ENCODE measurements at regions not wholly inside any gene's neighbourhood (a gene's known extent, or its start where the extent isn't known, plus 50 kb on each side); places are given as distances from the start of the nearest gene placed in this dataset.

- H3K27me3 ChIP-seq: no peaks in the 10 kb centered on the region
- H3K27ac ChIP-seq: no peak overlapping the region
- no peaks in the 10 kb centered on the region for H3K9me3 ChIP-seq
- no peaks in the 10 kb centered on the region for H3K36me3 ChIP-seq
- no peak for TF ChIP-seq CTCF (IDR thresholded peaks at IDR 0.05)
- intact Hi-C loops (cut with DNase I): no loop called here
- H3K4me1 ChIP-seq: no peaks in the 10 kb centered on the region
- FAIRE-seq (no peak), DNase-seq (no peak), ATAC-seq (peak in 1 of 4 donors; percentile 50)
- H3K4me3 ChIP-seq: no peak overlapping the region
- WGBS, 2 donors: 76 to 84% methylated on average over 2 of the region's 2 CpGs
These were observed 96.7 kb upstream of the COL5A2 start for GRCh38 chr2:189276277-189276676.

DNA sequence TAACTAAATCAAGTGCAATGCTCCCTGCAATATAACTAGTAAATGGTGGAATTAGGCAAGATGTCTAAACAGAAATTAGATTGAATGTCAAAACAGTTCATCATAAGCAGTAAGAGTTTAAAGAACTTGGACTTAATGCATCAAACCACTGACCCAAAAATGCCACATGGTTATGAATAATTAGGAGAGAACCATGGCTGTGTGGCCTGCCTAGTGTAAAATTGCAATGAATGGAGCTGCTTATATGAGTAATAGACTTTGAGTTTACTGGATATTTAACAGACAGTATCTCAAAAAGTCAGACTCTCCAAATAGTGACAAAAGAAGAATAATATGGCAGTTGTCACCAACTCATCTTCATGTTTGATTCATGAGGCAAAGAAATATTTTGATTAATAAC is 101.6 kb upstream of the COL5A2 start:
- no peak for TF ChIP-seq CTCF (IDR thresholded peaks at IDR 0.05)
- no peak for DNase-seq
- Histone ChIP-seq H3K27ac (no peak overlapping the region), H3K9me3 (no peaks in the 10 kb centered on the region), H3K27me3 (no peaks in the 10 kb centered on the region), H3K4me3 (no peak overlapping the region), H3K4me1 (no peaks in the 10 kb centered on the region), H3K36me3 (no peaks in the 10 kb centered on the region)
- intact Hi-C loops (cut with DNase I): no loop called here
- no peak for ATAC-seq
- FAIRE-seq: no peak

GRCh38 chr2:189285349-189285748 is 105.8 kb upstream of the COL5A2 start:
- H3K4me3 ChIP-seq: no peak overlapping the region
- H3K9me3 ChIP-seq: no peaks in the 10 kb centered on the region
- no peak for TF ChIP-seq CTCF (IDR thresholded peaks at IDR 0.05)
- WGBS, 2 donors: 29 to 33% methylated on average over 2 of the region's 2 CpGs
- peaks cover 0 to 4% (median 0%) of the 10 kb centered on the region in 3 donors for H3K4me1 ChIP-seq
- no peak overlapping the region for H3K27ac ChIP-seq
- DNase-seq (no peak), FAIRE-seq (no peak), ATAC-seq (no peak)
- intact Hi-C loops (cut with DNase I): no loop called here
- H3K27me3 ChIP-seq: no peaks in the 10 kb centered on the region
- H3K36me3 ChIP-seq: no peaks in the 10 kb centered on the region

DNA sequence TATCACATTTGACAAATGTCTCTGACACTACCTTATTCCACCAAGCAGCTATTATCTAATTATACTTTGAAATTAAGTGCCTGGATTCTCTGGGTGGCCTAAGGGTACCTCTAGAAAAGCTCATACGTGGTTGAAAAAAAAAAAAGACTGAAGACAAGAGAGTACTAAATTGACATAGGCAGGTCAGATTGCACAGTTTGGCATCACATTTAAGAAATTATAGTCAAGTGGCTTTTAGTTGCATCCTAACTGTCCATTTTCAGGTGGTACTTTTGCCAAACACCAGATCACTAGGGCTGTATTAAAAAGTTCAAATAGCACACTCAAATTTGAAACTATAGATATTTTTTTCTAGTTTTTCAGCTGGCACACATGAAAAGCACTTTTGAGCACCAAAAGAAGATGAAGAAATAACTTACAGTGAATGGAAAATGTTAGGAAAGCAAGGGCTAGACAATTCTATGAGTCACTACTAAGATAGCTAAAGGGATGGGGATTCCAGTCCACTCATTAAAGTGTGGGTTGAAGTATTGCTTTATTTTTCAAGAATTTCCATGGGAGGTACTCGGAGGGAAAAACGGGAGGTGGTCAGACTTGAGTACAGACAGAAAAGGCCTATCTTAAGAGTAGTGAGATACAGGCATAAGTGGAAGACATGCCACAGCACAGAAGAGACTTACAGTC is 106.5 kb upstream of the COL5A2 start:
- WGBS, 2 donors: 71 to 84% methylated on average over 3 of the region's 3 CpGs
- H3K27me3 ChIP-seq: no peaks in the 10 kb centered on the region
- no peak overlapping the region for H3K4me3 ChIP-seq
- H3K36me3 ChIP-seq: no peaks in the 10 kb centered on the region
- ATAC-seq: peak in 2 of 4 donors; percentile 54 to 63
- H3K4me1 ChIP-seq: peaks cover 0 to 4% (median 0%) of the 10 kb centered on the region in 3 donors
- no peak for FAIRE-seq
- no peak overlapping the region for H3K27ac ChIP-seq
- DNase-seq: no peak
- no peaks in the 10 kb centered on the region for H3K9me3 ChIP-seq
- no peak for TF ChIP-seq CTCF (IDR thresholded peaks at IDR 0.05)
- intact Hi-C loops (cut with DNase I): no loop called here

DNA sequence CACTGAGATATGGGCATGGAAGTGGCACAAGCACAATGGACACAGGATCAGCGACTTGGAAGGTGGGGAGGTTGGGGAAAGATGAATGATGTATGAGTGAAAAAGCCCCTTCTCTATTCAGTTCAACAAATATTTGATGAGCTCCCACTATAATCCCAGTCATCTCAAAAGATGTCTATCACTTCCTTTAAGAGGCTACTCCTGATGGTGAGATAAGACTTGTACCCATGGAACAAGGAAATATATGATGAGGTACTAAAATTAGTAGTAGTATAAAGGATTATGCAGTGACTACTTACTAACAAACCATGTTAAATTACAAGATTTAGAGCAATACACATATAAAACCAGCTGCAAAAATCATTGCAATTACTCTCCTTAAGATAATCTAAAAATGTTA is 107.8 kb upstream of the COL5A2 start:
- no peak for ATAC-seq
- H3K27me3 ChIP-seq: no peaks in the 10 kb centered on the region
- TF ChIP-seq CTCF (IDR thresholded peaks at IDR 0.05): no peak
- no peak for DNase-seq
- no peak overlapping the region for H3K27ac ChIP-seq
- H3K4me1 ChIP-seq: peaks cover 0 to 4% (median 0%) of the 10 kb centered on the region in 3 donors
- H3K4me3 ChIP-seq: no peak overlapping the region
- intact Hi-C loops (cut with DNase I): no loop called here
- no peaks in the 10 kb centered on the region for H3K36me3 ChIP-seq
- H3K9me3 ChIP-seq: no peaks in the 10 kb centered on the region
- whole genome bisulfite sequencing, 2 donors: 51 to 65% methylated on average over 1 of the region's 1 CpG
- FAIRE-seq: no peak

Measured in pancreas (tissue), 10 donors.